Fibroblast of skin of abdomen (primary cell): ENCODE measurements at regions not wholly inside any gene's neighbourhood (a gene's known extent, or its start where the extent isn't known, plus 50 kb on each side); places are given as distances from the start of the nearest gene placed in this dataset.

Experiments
- DNase-seq: peaks from one replicate; pipeline ENCODE4 v3.0.0-alpha.2; 2013

DNA sequence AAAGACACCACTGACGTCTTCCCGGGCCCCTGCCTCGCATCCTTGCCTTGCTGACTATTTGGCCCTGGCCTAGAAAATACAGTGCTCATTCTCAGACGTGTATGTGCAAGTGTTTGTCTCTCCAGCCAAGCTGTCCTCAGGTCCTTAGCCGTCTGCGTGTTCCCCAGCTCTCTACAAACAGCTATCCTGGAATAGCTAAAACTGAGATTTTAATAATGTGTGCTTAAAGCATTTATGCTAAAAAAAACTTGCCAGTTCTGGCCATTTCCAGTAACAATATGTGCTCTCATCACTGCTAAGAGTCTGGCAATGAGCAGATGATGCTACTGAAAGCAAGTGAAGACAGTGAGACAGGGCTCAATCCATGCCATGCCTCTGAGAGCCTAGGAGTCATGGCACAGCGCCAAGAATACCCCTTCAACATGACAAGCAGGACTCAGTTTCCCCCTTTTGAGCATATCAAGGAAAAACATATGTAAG lies 55.7 kb downstream of the IRF2BP2 start:
- no peak for DNase-seq

DNA sequence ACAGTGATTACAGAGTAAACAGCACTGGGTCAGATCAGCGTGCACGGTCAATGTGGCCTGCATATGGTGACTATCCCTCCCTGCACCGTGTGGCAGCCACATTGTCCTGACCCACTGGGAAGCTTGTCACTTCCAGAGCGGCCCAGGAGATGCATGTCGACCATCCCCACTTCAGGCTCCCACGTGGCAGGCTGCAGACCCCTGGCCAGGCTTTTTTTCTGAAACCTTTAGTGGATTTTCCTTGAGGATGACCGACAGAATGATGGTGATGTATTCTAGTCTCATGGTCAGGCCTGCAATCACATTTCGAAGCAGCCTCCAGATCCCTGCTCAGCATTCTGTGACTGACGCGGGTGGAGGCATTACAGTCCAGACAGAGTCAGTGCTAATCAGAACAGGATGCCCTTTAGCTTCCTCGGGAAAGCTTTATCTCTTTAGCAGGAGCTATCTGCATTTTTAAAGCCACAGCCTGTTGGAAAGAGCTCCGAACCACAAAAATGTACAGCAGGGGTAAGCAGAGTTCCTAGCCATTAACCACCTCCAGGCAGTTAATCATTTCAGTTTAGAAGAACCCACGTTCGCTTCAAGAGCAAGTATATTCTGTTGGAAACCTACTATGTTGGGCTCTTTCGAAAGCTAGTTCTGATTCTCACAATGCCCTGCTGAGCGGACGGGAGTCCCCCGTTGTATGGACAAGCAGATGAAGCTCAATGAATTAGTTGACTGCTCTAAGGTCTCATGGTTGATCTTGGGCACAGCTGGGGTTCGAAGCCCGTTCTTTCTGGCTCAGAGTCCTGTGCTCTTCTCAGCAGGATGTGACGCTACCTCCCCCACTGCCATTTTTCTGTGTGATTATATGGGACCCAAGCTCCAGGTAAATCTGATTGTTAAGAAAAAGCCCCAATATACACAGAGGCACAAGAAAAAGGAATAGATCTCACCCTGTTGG lies 56.5 kb downstream of the IRF2BP2 start:
- peak; percentile 97 for DNase-seq

DNA sequence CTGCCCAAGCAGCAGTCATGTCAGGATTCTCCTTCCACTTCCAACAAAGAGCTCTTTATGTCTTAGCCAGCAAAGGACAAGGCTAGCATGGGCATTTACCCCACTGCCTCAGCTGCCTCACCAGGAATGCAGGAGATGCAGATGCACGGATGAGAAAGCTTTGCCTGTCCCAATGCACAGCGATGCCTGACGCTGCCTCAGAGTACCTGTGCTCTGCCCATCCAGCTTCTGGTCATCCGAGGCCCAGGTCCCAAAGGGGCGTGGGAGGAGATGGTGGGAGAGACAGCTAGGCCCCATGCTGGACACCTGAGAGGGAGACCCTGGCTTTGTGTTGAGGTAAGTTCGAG lies 59.0 kb downstream of the IRF2BP2 start:
- no peak for DNase-seq

DNA sequence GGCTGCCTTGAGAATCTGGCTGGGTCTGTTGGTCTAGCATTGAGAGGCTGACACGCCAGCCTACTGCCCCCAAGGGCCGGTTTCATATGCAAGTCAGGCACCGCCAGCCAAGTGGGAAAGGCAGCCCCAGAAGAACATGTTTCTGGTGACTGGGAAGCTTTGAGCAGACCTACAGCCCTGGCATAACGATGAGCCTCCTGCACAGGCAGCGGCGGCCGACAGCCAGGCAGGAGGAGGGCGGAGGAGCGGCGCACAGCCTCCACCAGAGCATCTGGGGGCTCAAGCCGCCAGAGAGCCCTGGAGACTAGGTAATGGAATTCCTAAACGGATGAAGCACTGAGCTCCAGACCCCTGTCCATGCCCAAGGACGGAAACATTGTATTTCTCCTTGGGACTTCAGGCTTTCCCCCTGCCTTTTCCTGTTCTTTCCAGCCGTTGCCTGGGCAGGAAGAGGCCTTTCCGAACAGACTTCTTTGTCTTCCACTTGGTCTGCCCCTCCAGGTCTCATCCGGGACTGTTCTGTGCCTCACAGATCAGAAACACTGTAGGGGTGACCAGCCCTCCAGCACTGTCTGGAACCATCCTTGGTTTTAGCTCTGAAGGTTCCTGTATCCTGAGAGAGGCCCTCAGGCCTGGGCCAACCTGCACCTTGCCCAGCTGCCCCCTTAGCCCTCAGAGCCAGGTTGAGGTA lies 59.5 kb downstream of the IRF2BP2 start:
- no peak for DNase-seq

DNA sequence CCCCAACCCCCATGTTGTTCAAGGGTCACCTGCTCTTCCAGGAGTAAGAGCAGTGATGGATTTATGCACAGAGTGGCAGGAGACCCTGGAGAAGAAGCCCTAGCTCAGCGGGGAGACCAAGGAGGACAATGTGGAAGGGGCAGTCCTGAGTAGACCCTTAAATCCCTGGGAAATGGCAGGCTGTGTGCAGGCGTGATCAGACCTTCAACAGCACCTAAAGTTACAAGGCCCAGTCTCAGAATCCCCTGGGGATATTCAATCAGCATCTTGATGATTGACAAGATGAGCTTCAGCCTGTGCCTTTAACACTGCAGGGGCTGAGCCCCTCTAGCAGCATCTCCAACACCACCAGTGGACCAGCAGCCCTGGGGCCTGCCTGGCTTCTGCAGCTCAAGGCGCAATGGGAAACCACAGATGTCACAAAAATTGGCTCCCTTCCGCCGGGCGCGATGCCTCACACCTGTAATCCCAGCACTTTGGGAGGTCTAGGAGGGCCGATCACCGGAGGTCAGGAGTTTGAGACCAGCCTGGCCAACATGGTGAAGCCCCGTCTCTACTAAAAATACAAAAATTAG lies 60.4 kb downstream of the IRF2BP2 start:
- DNase-seq = no peak

DNA sequence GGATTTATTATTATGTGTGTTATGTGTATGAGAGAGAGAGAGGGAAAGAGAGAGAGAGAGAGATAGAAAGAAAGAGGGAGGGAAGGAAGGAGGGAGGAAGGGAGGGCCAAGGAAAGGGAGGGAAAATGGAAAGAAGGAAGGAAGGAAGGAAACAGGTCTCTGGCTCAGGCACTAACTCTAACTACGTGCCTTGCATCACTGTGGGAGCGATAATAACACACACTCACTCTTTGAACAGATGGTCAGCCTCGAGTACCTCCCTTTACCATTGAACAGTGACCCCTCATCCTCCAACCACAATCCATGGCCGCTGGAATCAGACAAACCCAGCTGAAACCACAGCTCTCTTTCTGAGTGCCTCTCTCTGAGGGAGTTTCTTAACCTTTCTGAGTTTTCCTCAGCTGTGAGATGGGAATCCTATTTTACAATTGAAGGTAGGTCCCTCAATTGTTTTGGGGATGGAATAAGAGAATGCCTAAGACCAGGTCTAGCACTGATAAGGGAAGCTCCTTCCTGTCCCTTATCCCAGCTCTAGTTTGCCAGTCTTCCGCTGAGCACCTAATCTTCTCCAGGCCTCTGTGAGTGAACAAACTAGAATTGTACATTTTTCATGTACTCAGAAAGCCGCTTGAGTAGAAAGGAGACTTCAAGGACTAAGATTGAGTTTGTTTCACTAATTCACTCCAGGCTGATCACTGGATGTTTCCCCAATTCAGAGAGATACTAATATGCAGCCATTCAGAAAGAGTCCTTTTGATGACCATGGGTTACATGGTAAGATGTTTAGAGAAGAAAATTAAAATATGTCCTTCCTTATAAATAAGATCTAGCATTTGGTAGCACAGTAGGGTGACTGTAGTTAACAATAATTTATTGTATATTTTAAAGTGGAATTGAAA lies 62.8 kb downstream of the IRF2BP2 start:
- DNase-seq = no peak

DNA sequence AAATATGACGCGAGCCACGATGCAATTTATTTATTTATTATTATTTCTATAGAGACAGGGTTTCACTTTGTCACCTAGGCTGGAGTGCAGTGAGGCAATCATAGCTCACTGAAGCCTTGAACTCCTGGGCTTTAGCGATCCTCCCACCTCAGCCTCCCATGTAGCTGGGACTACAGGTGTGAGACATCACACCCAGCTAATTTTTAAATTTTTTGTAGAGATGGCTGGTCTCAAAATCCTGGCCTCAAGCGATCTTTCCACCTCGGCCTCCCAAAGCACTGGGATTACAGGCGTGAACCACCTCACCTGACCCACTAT lies 63.6 kb downstream of the IRF2BP2 start:
- DNase-seq = no peak

DNA sequence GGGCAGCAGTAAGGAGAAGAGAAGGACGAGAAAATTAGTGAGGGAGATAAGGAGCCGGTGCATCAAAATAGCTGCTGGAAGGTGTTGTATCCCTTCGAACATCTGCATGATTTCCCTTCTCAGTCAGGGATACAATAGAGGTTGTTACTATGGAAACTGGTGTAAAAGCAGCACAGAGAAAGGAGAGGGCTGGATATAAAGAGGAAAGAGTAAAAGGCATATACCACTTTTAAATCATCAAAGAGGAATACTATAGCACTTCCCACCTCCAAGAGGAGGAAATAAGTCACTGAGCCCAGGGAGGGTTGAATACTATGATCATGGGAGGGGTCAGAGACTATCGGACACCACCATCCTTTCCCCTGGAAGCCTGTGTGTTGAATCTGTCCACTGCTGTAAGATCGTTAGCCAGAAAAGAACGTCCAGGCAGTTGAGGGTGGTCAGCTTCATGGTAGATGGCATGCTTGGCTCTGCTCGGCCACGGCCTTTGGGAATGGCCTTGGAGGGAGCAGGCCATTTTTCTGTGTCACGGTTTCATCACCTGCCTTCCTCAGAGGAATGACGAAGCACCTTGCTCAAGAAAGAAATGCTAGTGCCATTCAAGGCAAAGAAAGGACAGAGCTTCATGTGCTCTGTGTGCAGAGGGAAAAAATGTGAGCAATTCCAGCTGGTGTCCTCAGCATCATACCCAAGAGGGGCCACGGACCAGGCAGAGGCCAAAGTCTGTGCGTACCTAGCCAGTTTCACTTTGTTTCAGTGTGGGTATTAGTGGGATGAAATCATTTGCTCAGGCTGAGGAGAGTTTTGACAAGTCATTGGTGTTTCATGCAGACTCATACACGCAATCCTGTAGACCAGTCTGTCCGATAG lies 64.2 kb downstream of the IRF2BP2 start:
- no peak for DNase-seq

DNA sequence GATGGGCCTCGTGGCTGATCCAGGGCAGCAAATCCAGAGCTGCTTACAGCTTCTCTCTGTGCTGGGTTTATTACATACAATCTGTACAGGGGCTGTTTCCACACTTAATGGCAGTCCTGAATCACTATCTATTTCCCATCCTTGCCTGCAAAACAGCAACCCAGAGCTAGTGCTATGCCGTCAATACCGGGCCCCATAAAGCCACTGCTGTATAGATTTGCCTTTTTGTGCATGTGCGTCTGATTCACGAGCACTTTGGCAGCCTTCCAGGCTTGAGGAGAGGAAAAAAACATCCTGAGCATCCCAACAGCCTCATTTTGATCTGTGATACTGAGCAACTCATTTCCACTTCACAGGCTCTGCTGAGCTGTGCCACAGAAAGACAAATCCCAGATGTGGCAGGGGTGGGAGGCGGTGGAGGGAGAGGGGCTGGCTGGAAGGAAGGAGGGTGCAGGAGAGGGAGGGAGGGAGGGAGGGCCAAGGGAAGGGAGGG lies 65.2 kb upstream of the TARBP1 start:
- peak; percentile 99 for DNase-seq

DNA sequence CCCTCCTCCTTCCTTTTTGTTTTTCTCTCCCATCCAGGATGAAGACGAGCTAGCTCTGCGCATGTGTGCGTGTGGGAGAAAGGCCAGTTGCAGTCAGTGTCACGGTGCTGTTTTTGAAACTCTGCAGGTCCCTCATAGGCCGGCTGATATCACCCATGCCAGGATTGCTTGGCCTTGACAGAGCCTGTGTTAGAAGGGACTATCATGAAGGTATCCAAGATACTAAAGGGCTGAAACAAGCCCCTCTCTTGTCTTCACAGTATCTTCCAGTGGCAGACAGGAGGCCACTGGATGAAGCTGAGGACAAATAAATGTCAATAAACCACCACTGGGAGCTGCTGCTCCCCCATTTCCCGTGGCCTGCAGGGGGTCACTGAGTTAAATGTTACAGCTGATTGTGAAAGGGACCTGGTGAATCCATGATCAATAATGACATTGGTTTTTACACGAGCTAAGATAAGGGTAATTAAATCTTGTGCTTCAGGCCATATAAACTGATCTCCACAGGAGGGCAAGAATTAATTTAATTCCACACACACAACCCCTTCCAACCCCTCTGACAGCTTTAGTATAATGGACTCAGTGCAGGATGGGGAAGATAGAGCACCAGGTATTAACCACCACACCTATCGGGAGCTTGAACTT lies 64.6 kb upstream of the TARBP1 start:
- no peak for DNase-seq

DNA sequence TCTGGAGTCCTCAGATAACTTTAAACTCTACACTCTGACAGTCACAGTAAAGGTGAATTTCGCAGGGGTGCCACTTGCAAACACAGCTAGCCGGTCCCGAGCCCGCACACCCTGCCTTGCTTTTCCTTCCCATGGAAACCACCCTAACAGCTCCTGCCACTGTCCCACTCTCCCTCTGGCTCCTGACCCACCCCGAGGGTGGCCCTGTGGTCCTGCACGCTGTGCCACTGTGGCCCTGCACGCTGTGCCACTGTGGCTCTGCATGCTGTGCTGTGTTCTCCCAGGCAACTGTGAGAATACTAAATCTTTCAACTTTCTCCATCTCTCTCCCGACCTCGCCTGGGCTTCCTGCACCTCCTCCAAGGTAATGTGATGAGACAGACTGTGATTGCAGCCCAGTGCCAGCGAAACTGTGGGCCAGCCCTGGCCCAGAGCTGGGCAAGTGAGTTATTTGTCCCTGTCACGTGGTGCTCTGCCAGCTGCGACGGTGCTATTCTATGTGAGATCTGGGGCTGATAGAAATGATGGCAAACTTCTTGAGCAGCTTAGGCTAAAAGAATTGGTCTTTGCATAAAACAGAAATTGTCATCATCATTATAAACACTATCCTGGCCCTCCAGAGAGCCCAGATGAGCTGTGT lies 63.4 kb upstream of the TARBP1 start:
- no peak for DNase-seq

DNA sequence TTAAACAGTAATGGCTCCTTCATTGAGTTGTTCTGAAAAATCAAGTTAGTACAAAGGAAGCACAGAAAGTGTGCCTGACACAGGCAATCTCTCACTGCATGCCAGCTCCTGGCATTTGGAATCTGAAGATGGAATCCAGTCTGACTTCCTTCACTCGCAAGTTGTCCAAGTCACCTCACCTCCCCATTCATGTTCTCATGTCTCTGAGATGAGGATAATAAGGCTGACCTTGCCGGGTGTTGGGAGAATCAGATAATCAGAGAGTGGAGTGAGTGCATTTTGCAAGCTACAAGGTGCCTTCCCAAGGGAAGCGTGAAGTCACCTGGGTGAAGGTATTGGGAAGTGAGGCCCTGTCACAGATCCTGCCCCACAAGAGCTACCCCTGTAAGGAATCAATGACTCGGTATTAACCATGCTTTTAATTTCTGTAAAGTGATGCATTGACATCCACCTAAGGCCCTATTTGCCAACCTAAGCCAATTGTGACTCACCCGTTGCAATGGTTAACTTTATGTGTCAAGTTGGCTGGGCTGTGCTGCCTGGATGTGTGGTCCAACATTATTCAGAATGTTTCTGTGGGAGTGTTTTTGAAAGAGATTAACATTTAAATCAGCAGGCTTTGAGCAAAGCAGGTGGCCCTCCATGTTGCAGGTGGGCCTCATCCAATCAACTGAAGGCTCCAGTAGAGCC lies 62.5 kb upstream of the TARBP1 start:
- DNase-seq = peak; percentile 59

DNA sequence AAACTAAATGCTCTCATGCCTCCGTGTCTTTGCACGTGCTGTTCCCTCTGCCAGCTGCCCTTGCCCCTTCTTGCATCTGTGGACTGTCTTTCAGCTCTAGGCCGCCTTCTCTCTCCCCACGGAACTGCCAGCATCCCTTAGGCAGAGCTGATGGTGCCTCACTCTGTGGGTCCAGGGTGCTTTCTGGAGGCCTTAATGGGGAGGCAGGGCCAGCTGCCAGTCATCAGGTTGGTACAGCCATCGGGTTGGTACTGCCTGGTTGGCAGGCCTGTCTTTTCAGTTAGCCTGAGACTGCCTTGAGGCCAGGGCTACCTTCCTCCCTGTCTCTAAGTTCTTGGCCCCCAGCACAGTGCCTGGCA lies 61.4 kb upstream of the TARBP1 start:
- no peak for DNase-seq

DNA sequence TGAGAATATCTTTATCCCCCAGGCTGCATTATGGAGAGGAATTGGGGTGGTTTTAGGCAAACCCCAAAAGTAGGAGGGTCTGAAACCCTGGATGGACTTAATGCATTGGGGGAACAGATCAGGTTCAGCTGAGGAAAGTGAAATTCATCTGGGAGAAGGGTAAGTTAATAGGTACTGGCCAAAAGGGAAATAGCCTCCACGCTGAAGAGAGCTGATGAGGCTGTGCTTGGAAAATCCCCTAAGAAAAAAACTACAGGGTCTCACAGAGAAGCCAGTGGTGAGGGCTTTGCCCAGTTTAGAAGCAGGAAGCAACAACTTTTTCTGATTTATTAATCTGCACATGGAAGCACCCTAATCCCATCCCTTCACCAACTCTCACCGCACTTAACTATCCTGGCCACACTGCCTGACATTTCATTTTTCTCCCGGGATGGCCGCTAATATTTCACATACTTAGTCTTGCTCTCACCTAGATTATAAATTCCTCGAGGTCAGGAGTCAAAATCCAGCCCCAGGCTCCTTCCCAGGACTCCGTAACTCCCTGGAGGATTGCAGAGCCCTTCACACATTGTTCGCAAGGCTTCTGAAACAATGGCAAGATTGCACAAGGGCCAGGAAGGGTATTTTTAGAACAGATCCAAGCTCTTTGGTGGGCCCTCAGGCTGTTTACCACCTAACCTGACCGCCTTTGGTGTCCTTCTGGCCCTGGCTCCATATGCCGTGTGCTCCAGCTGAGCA lies 60.9 kb upstream of the TARBP1 start:
- DNase-seq = no peak

DNA sequence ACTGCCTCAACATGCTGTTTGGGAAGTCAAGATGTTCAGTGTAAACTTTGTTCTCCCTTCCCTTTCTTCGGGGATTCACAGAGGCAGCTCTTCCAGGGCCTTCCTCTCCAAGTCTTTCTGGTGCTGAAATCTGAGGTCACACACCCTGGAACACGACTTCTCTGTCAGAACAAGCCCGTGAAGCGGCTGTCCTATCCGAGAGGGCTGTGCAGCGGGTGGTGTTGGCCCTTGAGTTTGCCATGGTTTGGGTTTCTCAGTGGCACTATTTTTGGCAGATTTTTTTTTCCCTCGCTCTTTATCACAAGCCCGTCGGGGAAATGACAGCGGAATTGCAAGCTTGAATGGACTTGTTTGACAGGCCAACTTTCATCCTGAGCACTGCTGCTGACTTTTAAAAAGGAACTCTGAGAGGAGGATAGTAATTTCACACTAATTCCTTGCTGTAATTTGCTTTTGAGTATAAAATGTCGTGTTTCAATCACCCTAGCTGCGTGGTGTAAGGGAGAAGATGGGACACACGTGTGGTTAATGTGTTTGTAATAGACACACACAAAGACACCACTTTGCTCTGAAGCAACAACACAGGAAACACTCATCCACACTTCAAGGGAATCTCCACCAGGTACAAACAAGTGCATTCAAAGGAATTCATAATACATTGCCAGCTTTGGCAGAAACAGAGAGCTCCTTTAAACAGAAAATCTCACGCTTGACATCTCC lies 60.1 kb upstream of the TARBP1 start:
- no peak for DNase-seq

DNA sequence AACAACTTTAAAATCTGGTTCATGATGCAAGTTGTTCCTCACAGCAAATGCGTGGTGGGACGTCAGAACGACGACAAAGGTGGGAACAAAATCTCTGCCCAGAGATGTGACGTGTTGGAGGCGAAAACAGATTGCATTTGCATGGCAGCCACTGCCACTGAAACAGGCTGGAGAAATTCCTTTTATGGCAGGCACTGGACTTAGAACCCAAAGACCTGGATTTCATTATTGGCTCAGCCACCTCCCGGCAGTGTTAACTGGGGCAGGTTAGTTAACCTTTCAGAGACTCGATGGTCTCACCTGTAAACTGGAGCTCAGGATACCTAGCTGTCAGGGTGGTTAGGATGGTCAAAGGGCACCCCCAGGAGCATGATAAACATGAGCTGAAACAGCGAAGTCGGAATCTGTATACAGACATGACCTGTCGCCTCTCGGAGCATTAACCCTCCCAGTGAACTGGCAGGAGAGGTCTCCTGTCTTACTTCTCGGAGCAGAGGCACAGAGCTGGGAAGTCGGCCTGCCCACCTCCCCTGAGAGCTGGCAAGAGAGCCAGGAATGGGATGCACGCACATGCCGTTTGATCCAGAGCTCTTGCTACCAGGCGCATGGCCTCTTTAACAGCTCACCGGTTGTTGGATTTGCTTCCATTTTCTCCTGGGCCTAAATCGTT lies 59.2 kb upstream of the TARBP1 start:
- DNase-seq = no peak

DNA sequence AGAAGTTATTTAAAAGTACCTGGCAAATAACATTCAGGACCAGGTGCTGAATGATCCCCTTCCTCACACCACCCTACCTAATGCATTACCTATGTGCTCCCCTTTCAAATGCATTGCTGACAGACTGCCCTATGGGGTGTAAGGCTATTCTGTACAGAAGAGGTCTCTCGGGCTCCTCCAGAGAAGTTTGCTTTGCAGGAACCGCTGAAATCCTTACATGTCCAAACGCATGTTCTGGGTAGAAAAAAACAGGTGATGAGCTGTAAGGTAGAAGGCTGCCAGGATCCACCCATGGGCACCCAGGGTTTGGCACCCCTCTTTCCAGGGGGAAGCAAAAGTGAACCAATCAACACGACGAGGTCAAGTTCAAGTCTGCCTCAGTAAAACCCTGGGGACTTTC lies 58.3 kb upstream of the TARBP1 start:
- DNase-seq = no peak

DNA sequence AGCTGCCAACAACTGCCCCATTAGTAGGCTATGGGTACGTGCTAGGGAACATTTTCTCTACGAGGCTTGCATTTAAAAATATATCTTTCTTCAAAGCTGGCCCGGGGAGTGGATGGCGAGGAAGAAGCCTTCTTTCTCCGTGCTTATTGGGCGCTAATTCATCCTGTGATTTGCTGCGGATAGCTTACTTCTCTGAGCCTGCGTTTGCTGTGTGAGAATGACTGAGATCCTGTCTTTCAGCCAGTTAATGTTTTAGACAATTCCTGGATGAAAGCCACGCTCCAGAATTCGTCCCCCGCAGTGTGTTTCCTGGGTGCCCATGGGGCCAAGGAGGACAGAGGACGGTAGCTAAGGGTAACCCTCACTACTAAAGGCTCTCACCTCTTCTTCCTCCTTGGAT lies 57.8 kb upstream of the TARBP1 start:
- no peak for DNase-seq
